Glutamatergic neuron (in vitro differentiated cells): ENCODE measurements at regions not wholly inside any gene's neighbourhood (a gene's known extent, or its start where the extent isn't known, plus 50 kb on each side); places are given as distances from the start of the nearest gene placed in this dataset.

Experiments
- DNase-seq: peaks from one replicate; pipeline ENCODE4 v3.0.0; 2022
- H3K27ac Mint-ChIP-seq: one replicate; pipeline ENCODE4 v1.8.0; 2020; ENCODE audit warnings: mild to moderate bottlenecking, mixed read lengths, inconsistent platforms; ENCODE audit not compliant: unreplicated experiment
- H3K27me3 Mint-ChIP-seq: one replicate; pipeline ENCODE4 v1.8.0; 2020; ENCODE audit warnings: mild to moderate bottlenecking, moderate library complexity, mixed read lengths, inconsistent platforms; ENCODE audit not compliant: unreplicated experiment
- H3K36me3 Mint-ChIP-seq: one replicate; pipeline ENCODE4 v1.8.0; 2020; ENCODE audit warnings: mild to moderate bottlenecking, mixed read lengths, inconsistent platforms; ENCODE audit not compliant: unreplicated experiment
- H3K4me1 Mint-ChIP-seq: one replicate; pipeline ENCODE4 v1.8.0; 2020; ENCODE audit warnings: mild to moderate bottlenecking, low read depth, mixed read lengths, inconsistent platforms; ENCODE audit not compliant: unreplicated experiment
- H3K4me3 Mint-ChIP-seq: one replicate; pipeline ENCODE4 v1.8.0; 2020; ENCODE audit warnings: mild to moderate bottlenecking, mixed read lengths, inconsistent platforms; ENCODE audit not compliant: unreplicated experiment
- H3K9me3 Mint-ChIP-seq: one replicate; pipeline ENCODE4 v1.8.0; 2020; ENCODE audit warnings: mild to moderate bottlenecking, moderate library complexity, mixed read lengths, inconsistent platforms; ENCODE audit not compliant: unreplicated experiment
- TF ChIP-seq, protein P1 (sequence below): fragments of 200-600 bp; sonication (generic); IDR thresholded peaks from one replicate; pipeline ENCODE4 v1.5.0; 2021; ENCODE audit not compliant: partially characterized antibody, unreplicated experiment

DNA sequence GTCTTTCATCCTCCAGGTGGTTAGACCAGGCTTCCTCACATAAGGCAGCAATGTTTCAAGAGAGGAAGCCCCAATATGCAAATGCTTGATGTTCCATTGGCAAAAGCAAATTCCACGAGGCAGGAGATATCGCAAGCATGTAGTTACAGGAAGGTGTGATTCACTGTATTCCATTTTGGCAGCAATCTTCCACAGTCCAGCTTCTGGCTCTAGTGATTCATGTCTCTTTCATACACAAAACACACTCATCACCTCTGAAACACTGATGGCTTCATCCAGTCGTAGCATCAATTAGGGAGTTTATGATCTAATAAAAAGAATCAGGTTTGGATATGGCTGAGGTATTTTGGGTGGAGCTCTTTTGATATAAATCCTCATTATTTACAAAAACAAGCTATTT lies 552.2 kb upstream of the RIOK2 start:
- no peak overlapping the region for H3K27ac Mint-ChIP-seq
- TF ChIP-seq, protein P1, sequence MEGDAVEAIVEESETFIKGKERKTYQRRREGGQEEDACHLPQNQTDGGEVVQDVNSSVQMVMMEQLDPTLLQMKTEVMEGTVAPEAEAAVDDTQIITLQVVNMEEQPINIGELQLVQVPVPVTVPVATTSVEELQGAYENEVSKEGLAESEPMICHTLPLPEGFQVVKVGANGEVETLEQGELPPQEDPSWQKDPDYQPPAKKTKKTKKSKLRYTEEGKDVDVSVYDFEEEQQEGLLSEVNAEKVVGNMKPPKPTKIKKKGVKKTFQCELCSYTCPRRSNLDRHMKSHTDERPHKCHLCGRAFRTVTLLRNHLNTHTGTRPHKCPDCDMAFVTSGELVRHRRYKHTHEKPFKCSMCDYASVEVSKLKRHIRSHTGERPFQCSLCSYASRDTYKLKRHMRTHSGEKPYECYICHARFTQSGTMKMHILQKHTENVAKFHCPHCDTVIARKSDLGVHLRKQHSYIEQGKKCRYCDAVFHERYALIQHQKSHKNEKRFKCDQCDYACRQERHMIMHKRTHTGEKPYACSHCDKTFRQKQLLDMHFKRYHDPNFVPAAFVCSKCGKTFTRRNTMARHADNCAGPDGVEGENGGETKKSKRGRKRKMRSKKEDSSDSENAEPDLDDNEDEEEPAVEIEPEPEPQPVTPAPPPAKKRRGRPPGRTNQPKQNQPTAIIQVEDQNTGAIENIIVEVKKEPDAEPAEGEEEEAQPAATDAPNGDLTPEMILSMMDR, result no peak
- no peaks in the 10 kb centered on the region for H3K36me3 Mint-ChIP-seq

DNA sequence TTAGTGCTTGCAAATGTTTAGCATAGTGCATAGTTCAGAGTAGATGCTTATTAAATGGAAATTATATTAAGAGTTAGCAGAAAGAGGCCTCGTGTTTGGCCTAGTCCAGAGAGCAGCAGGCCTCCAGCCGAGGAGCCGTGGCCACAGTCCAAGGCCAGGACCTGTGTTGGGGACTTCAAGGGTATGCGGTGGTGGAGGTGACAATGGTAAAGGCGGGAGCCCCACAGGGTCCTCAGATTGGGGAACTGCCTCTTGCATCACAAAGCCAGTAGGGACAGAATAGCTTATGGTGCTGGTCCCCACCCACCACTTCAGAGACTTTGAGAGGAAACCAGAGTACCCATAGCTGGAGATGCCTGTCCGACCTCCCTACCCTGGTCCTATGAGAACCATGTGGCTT lies 554.6 kb upstream of the RIOK2 start:
- peaks cover 1% of the 10 kb centered on the region for H3K4me1 Mint-ChIP-seq
- no peak overlapping the region for H3K4me3 Mint-ChIP-seq
- no peak for DNase-seq
- H3K36me3 Mint-ChIP-seq, result no peaks in the 10 kb centered on the region
- H3K27me3 Mint-ChIP-seq, result no peaks in the 10 kb centered on the region
- H3K27ac Mint-ChIP-seq, result no peak overlapping the region
- no peaks in the 10 kb centered on the region for H3K9me3 Mint-ChIP-seq
- TF ChIP-seq, protein P1, result no peak

More for the DNA sequence above, 552.2 kb upstream of the RIOK2 start:
- Mint-ChIP-seq H3K4me1 (peaks cover 1% of the 10 kb centered on the region), H3K9me3 (no peaks in the 10 kb centered on the region), H3K27me3 (no peaks in the 10 kb centered on the region), H3K4me3 (no peak overlapping the region)
- no peak for DNase-seq

DNA sequence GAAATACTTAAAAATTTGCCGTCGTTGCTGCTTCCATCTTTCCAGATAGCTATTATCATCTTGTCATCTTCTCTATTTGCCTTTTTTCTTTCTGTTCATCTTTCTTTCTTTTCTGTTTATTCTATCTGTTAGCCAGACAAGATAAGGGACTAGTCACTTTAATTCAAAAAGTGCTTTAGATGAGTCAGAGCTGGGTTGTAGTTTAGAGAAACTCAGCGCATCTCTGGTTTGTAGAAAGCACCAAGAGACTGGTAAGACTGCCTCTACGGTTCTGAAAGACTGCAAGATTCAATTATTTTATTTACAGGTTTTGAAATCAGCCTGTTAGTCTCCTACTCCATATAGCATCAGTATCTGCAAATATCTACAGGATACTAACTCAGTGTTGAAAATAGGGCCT lies 562.8 kb upstream of the RIOK2 start:
- Mint-ChIP-seq H3K4me1 (no peaks in the 10 kb centered on the region), H3K27me3 (no peaks in the 10 kb centered on the region), H3K27ac (no peak overlapping the region), H3K4me3 (no peak overlapping the region), H3K36me3 (no peaks in the 10 kb centered on the region), H3K9me3 (no peaks in the 10 kb centered on the region)
- TF ChIP-seq, protein P1, result no peak
- no peak for DNase-seq

DNA sequence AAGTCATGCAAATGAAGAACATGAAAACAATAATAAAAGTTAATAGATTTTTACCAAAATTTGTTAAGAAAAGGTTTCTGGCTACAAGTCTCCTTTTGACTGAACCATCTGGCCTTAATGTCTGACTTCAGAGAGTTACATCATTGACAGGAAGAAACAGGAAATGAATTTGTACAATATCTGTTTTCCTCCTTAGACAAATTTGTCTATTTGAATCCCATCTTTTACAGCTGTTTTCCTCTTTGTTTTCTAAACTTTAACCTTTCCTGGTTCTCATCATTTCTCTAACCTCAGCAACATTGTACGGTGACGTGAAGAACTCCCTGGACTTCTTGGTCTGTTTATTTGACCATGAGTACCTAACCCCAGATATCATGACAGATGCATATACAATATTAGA lies 567.5 kb upstream of the RIOK2 start:
- TF ChIP-seq, protein P1, result no peak
- no peaks in the 10 kb centered on the region for H3K36me3 Mint-ChIP-seq
- no peak overlapping the region for H3K27ac Mint-ChIP-seq
- H3K4me3 Mint-ChIP-seq, result no peak overlapping the region
- DNase-seq, result no peak
- no peaks in the 10 kb centered on the region for H3K27me3 Mint-ChIP-seq
- H3K9me3 Mint-ChIP-seq, result no peaks in the 10 kb centered on the region
- H3K4me1 Mint-ChIP-seq, result no peaks in the 10 kb centered on the region

DNA sequence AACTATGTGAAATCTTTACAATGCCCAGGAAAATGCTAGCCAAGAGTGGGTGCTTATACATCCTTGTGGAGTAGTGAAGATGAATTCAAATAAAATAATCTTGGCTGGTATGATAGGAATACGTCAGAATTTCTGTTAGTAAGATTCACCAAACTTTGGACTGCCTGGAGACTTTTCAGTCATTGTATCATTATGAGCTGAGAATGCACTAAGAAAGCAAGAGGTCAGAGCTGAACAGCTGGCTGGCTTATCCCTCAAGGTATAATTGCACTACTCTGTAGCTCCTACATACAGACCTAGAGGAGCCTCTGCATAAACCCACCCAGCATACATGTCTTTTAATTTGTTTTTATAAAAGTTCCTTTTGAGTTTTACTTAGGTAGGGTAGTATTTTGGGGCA lies 568.5 kb upstream of the RIOK2 start:
- Mint-ChIP-seq H3K4me3 (no peak overlapping the region), H3K9me3 (no peaks in the 10 kb centered on the region), H3K27ac (no peak overlapping the region), H3K27me3 (no peaks in the 10 kb centered on the region), H3K4me1 (no peaks in the 10 kb centered on the region), H3K36me3 (no peaks in the 10 kb centered on the region)
- TF ChIP-seq, protein P1, result no peak
- DNase-seq, result no peak
